NCI-H774 (cell line): ENCODE measurements at regions not wholly inside any gene's neighbourhood (a gene's known extent, or its start where the extent isn't known, plus 50 kb on each side); places are given as distances from the start of the nearest gene placed in this dataset.

Experiments
- DNase-seq: peaks from one replicate; lab custom pipeline; 2025; lab: John Stamatoyannopoulos, UW

DNA sequence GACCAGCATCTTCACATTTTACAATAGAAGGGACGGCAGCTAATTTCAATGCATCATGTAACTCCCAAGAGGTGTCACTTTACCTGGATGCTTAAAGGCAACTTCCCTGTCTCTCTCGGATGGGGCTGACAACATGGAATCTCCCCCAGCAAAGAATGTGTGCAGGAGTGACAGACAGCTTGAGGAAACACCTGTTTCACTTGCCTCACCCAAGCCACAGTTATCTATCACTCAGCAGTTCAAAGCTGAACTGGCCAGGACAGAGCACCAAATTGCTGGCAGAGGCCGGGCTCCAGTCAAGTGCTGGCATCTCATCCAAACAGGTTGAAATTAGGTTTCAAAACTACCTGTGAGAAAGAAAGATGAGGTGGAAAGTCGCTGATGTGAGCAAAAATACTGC is 538.0 kb upstream of the PLXNA2 start:
- no peak for DNase-seq

DNA sequence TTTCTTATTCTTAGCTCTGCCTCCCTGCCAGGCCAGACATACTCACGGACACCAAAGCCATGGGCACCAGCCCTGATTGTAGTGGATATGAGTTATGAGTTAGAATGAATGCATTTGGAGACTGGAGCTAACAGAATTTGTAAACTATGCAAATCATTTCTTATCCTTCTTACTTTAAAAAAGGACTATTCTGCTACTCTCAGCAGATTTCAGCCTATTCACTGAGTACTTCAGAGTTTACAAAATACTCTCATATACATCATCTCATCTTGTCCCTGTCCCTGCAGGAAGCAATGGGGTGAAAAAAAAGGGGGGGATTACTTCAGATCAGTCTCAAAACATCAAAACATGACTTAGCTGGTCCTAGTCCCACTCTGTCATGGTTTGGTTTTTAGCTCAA is 541.4 kb upstream of the PLXNA2 start:
- no peak for DNase-seq

DNA sequence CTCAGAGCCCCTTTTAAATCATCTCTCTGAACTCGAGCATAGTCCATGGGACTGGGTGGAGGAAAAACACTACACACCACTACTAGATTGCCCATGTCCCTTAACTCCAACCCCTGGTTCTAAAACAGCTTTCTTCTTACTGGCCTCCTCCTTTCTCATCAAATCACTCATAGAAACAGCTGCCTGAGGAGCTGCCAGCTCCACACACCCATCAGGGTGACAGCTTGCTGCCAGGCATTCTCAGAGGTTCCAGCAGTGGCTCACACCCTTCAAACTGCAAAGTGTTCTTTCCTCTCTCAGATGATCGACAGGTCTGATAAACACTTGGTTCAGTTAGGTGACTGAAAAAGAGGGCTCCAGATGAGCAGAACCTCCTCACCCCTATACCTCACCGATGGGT is 543.0 kb upstream of the PLXNA2 start:
- DNase-seq = no peak

DNA sequence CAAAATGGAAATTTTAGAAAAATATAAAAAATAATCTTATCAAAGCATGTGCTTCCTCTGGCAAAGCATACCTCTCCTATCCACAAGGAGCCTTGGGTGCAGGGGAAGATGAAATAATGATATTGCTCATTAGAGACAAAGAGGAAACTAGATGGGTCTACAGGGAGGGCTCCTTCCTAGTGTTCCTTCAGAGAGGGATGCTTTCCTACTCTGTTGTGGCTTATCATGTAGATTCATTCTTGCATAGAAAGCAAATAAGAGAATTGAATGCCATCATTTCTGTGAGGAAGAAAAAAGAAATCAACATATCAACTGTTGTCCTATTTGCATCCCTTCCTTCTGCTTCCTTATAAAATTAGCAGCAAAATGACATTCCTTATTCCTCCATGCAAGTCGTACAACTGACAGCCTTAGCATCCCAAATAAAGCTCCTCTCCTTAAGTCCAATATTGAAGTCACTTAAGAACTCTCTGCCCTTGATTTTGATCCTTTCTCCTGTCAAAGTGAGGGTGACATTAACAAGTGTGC is 543.9 kb upstream of the PLXNA2 start:
- no peak for DNase-seq

DNA sequence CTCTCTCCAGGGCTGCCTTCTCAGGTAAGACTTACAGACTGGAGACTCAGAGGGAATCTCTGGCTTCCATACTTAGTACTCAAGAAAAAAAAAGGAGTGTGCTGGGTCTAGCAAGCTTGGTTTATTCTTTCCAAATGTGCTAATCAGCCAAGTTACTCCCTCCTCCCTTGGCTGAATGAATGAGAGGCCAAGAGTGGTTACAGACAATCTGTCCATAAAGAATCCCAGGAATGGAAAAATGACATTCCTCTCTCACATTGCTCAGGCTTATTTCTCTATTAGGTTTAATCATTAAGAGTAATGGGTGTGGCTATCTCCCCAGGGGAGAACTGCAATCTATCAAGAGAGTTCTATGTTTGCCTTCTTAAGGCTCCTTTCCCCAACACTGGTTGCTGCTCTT is 547.3 kb upstream of the PLXNA2 start:
- no peak for DNase-seq

DNA sequence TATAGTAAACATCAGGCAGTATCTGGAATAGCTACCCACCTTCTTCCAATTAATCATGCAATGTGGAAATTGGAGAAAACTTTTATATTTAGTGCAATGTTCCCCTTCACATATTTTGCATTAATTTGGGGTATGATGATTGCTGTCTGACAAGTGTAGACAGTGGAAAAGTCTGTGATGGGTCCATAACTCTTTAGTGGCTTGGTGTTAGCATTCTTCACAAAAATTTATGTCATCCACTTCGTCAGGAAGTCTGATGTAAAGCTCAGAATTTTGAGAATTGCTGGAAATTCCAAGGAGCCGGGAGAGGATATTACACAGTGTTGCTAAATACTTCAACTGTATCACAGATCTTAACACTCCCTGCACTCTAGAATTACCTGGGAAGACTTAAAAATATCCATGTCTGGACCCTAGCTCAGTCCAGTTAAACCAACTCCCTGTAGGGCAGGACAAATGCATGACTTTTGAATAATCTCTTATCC is 549.7 kb upstream of the PLXNA2 start:
- DNase-seq = no peak

DNA sequence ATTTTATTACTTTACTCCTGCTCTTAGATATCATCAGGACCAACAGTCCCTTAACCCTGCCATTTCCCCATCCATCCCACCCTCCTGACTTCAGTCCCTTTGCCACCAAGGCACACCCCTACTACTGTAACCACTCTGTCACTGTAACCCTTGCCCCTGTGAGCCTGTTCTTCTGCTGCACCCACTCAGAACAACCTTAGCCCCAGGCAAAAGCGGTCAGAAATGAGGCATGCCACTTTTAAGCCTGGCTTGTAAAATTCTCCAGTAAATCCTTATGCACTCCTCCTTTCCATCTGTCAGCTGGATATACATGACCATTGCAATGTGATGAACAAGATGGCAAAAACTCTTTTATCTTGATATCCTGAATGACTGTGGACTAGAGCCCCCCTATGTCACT is 555.0 kb upstream of the PLXNA2 start:
- no peak for DNase-seq

DNA sequence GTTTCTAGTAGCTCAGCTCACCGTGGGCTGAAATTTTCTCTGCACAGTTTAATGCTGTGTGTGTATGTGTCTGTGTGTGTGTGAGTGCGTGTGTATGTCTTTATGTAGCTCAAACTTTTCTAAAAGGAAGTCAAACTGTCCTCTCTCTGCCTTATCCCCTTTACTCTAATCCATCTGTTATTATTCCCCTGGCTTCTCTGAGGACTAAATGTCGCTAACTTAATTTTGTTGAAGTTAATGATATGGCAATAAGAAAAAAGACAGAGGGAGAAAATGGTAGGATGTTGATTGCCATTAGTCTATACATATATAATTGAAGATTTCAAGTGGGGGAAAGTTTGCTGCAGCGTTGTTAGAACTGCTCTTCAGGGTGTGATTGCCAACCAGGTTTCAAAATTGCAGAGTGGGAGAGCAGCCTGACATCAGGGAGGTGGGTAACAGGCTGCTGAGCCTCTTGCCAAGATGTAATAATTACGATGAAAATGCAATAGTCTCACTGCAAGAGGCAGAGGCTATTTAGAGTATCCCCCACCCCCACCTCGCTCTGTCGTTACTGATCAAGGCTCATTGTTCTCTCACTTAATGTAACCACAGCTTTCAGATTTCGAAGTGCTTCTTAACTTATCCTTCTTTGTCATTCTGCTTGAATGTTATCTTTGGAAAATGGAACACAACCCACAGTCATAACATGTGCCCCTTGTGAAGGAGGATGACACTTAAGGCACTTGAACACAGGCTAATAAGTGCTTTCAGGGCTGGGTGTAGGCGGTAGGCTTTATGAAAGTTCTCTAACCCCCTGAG is 559.0 kb upstream of the PLXNA2 start:
- DNase-seq = no peak

DNA sequence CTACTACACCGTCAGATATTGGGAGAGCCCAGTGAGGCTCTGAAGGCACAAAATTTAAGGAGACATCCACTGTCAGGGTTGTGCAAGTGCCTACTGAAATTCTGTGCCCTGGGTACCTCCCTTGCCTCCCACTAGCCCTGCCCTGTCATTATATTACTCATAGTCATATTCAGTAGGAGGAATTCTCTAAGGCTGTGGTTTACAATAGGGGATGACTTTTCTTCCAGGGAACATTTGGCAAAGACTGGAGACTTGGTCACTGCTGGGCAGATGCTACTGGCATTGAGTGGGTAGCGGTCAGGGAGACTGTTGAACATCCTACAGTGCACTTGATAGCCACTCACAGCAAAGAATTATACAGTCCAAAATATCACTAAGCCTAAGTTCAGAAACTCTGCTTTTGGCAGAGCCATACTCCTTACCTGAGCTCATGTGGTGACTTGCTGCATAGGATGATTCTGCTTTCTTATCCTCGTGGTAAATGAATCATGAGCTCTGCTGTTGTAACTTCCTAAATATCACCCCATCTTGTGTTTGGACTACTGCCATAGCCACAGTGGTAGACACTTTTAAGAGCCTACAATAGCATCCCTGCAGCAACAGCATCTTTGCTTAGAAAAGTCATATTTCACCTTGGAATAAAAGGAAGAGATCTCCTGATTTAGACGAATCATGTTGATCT is 563.4 kb upstream of the PLXNA2 start:
- no peak for DNase-seq

DNA sequence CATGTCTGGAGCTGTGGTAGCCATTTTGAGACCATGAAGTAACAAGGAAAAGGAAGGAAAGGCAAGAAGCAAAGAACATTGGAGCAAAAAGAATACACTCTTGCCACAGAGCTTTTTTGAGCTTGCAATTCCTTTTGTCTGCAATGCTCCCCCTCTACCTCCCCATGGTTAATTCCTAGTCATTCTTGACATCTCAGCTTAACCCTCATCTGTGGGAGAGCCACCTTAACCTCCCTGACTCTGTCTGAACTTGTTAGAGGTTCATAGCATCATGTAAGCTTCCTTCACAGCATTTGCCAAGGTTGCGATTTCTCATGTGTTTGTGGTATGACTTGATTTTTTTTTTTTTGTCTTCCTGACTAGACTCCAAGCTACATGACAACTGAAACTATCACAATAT is 564.1 kb upstream of the PLXNA2 start:
- no peak for DNase-seq

DNA sequence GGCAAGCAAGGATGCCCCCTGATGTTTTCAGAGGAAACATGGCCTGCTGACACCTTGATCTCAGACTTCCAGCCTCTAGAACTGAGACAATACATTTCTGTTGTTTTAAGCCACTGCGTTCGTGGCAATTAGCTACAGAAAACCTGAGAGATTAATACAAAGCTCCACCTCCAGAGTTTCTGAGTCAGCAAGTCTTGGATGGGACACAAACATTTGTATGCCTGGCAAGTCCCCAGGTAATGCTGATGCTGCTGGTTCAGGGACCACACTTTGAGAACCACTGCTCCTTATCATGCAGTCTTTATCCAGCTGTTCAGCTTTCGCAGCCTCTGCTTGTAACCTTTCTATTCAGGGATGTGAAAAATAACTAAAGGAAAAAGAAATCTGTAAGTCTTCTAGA is 565.7 kb upstream of the PLXNA2 start:
- DNase-seq = no peak

DNA sequence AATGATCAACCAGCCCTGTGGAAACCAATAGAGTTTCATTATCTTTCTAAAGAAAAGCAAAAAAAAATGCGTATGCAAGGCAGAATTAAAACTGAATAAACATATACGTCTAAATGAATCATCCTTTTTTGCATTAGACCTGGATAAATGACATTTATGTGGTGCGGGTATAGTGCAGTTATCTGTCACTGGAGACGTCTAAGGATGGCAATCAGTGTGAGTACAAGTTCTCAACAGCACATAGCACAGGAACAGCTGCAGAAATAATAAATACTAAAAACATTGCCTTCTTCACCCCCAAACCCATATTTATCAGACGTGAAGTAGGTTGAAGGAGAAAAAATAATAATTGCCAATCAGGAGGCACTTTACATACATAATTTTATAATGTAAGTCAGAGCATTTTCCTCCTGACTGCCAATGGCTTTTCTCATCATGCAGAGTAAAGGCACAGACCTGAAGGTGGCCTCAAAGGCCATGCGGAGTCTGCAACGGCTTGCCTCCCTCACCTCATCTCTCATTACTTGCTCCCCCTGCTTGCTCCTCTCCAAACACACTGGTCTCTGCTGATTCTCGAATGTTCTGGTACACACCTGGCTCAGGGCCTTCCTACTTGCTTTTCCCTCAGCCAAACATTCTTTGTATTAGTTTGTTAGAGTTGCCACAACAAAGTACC is 574.7 kb upstream of the PLXNA2 start:
- DNase-seq = no peak

DNA sequence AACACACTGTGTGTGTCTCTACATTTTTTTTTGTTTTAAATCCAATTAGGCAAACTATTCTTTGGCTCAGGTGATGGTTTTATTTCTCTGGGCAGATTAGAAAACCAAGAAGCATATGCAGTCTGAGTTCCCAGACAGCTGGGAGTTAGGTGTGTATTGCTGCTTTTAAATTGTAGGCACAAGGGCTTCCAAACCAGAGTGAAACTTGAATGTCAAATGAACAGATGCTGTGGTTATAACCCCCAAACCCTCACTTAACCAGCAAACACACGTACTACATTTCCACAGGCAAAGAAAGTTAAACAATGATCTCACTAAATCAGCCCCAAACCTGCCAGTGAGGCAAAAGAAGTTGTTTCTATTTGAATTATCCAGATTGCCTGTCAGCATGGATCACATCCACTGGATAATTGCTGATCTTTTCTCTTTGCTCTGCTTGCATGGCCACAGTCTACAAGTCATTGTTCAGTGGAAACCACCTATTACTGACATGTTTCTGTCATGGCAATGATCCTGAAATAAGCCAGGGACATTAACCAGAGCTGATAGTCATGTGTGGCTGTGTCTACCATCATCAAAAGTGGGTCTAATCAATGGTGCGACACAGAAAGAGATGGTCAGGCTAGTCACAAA is 576.5 kb upstream of the PLXNA2 start:
- no peak for DNase-seq

DNA sequence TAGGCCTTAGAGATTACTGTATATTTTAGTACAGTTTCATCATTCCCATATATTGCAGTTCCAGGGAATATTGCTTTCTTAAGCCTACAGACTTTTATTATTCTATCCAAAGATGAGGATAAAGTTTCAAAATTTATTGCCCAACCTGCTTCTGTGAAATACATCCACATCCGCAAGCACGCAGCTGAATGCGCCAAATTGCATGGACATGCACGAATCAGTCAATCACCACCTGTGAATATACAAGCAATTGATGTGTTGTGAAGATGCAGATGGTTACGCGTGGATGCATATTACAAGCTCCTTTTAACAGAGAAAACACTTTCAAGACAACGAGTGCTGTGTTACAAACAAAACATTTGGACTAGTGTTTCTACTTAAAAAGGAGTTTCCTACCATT is 577.8 kb upstream of the PLXNA2 start:
- no peak for DNase-seq

DNA sequence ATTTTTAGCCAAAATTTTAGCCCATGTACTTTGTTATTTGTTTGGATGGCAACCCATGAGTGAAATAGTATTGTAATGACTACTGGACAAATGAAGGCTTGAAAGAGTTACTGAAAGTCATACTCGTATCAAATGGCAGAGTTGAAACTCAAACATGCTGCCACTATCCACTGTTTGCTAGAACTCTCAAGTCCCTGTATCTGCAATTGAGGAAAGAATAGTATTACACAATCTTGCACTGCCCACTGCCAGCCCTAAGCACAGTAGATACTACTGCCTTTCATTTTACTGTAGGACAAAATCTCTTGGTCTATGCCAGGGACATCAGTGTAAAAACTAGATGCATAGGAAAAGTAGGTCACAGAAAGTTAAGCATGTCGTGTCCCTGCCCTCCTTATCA is 581.1 kb upstream of the PLXNA2 start:
- no peak for DNase-seq

DNA sequence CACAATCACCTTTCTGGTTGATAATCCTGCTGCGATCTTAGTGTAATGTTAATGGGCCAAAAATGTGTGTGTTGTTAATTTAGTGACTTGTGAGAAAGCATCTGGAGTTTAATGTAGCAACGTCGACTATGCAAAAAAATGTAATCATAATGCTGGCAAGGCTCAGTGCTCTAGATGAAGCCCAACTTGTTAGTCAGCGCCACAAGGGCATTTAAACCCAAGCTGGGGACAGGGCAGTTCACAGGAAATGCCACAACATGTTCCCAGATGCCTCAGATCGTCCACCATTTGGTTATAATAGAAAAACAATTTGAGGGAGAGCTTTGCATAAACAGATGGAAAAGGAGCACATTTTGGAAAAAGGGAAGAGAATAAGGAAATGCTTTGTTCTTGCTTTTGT is 585.4 kb upstream of the PLXNA2 start:
- no peak for DNase-seq

DNA sequence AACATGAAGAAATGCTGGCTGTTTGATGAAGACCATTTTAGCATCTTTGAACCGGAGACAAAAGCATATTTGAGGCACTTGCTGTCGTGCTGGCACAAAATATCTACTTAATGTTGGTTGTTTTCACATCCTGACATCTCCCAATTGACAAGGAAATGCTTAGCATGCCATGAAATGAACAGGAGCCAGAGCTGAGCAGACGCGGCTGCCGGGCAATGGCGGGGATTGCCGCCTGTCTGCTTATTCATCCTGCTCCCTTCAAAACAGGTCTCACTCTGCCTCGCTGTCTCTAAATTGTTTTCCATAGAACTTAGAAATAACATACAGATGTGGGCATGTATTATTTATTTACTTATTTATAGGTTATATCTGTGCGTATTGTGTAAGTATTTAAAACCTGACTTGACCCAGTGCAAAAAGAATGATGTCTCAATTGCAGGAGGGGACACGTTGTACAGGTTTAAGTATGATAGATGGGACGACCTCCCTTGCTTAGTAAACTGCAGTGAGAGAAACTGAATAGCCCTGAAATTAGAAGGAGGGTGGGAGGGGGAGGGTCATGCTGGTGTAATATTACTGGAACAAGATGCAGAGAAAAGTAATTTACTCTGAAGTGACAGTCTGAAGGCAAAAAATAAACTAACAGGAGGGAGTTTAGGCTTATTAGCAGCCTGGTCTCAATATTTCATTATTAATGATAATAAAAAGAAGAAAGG is 590.4 kb upstream of the PLXNA2 start:
- DNase-seq = no peak

DNA sequence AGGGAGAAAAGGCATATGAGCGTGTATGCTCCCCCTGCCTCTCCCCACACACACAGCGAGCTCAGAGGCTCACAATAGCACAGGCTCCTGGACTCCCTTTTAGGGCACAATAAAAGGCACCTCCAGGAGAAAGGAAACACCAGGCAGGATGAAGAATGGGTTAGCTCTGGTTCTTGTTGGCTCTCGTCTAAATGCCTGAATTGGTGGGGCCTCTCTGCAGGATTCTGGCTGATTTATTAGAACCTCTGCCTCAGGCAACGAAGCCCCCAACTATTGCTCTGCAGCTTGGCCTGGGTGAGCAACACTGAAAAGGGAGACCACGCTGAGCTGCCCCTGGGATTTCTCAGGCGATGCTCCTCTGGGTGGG is 590.9 kb upstream of the PLXNA2 start:
- no peak for DNase-seq

DNA sequence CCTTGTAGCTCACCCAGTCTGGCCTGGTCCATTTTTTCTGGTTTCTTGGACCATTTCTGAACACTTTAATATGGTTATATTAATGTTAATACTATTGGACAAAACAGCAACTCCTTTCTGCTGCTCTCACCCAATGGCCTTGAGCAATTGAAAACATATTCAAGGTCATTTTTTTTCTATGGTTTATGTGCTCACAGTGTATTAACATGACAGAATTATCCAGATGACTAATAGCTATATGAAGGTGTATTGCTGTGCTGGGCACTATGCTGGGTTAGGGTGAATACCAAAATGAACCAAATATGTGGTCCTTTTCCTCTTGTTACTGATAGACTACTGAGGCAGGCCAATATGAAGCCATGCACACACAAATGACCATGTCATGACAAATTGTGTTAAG is 591.6 kb upstream of the PLXNA2 start:
- no peak for DNase-seq

DNA sequence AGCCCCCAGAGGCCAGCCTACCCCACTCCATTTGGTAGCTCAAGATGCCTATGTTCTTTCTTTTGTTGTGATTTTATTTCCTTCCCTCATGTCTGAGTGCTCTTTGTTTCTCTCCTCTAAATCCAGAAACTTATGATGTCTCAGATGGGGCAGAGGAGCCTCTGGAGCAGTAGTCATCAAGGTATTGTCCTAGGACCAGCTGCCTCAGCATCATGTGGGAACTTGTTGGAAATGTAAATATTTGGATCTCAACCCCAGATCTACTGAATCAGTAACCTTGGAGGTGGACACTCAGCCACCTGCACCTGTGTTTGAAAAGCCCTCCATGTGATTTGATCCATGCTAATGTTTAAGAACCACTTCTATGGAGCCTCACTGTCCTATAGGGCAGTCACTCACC is 593.1 kb upstream of the PLXNA2 start:
- DNase-seq = peak; percentile 79

DNA sequence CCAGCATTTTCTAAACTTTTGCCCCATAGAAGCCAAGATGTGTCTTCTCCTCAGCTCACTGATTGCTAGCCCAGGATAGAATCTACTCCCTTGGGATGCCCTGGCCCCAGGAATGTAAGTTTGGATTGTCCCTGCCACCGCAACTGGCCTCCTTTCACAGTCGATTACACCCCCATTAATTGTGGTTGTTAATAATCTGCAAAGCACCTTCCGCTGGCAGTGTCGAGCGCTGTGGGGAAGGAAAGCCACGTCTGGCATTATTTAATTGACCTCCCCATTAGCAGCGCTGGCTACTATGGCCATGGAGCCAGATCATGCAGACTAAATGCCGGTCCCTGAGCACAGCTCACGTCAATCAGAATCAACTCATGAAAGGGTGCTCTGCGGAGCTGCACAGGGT is 597.3 kb upstream of the PLXNA2 start:
- DNase-seq = no peak

DNA sequence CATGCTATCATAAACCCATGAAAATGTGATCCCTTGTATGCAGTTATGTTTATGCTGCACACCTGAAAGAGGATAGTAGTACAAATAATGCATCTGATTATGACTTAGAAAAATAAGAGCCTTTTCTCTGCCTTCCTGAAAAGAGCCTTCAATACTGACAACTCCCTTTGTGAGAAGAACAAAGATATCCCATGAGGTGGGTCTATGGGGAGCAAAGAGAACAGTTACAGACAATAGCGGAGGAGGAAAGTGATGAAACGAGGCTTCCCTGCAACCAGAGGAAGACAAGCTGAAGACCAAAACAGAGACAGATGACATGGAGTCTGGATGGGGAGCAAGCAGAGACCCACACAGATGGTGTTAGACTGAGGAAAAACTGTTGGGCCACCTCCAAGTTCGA is 598.3 kb upstream of the PLXNA2 start:
- no peak for DNase-seq
